AG04450 (cell line): ENCODE measurements at regions not wholly inside any gene's neighbourhood (a gene's known extent, or its start where the extent isn't known, plus 50 kb on each side); places are given as distances from the start of the nearest gene placed in this dataset.

Experiments
- CTCF ChIA-PET: fragments of 300-600, 350-600 bp; formaldehyde crosslinking; extraction: SDS; loops from one replicate; lab custom pipeline; 2022; ENCODE audit warnings: antibody characterized with exemption, inconsistent platforms; lab: Charles Lee
- POLR2A ChIA-PET: fragments of 350-600 bp; formaldehyde crosslinking; extraction: SDS; loops from one replicate; lab custom pipeline; 2021; ENCODE audit warnings: antibody characterized with exemption, inconsistent platforms; lab: Yijun Ruan, JAX
- DNase-seq: peaks from one replicate; pipeline ENCODE4 v3.0.0-alpha.2; 2011; ENCODE audit warnings: low read depth, low spot score
- H3K27ac ChIP-seq: one replicate; pipeline ENCODE4 v1.5.1; 2012; ENCODE audit warnings: low read depth, low read length, control low read depth
- H3K27me3 ChIP-seq: one replicate; pipeline ENCODE4 v1.6.0; 2012; ENCODE audit warnings: low read length; ENCODE audit not compliant: control insufficient read depth, insufficient read depth
- H3K4me3 ChIP-seq: 2 replicates; pipeline ENCODE4 v1.5.1; 2011; ENCODE audit warnings: mild to moderate bottlenecking, low read depth, low read length, control low read depth
- H3K9me3 ChIP-seq: 2 replicates; pipeline ENCODE4 v1.5.1; 2012; ENCODE audit warnings: low read length; ENCODE audit not compliant: control insufficient read depth, insufficient read depth
- TF ChIP-seq, protein P1 (sequence below): IDR thresholded peaks from 2 replicates; pipeline ENCODE4 v1.5.1; 2011; ENCODE audit warnings: low read depth, low read length, control low read depth, inconsistent platforms

DNA sequence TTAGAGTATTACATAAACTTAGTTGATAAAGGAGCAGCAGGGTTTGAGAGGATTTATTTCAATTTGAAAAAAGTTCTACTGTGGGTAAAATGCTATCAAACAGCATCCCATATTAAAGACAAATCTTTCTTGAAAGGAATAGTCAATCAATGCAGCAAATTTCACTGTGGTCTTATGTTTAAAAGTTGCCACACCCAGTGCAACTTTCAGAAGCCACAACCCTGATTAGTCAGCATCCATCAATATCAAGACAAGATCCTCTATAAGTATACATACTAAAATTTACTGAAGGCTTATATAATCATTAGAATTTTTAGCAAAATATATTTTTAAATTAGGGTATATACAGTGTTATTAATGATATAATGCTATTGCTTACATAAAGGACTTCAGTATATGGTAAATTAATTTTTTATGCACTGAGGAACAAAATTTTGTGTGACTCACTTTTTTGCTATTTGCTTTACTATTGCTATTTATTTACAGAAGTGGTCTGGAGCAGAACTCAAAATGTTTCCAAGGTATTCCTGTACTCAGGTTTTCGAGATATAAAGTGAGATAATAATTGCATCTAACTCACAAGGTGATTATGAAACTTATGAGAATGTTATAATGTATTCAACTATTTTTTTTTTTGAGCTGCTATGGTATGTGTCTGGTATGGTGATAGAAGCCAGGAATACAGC lies 1127.6 kb downstream of the ADGRL3 start:
- Histone ChIP-seq H3K27ac (no peak overlapping the region), H3K4me3 (no peak overlapping the region), H3K9me3 (peaks cover 7% of the 10 kb centered on the region), H3K27me3 (no peaks in the 10 kb centered on the region)
- CTCF ChIA-PET: no interaction called here
- TF ChIP-seq, protein P1, sequence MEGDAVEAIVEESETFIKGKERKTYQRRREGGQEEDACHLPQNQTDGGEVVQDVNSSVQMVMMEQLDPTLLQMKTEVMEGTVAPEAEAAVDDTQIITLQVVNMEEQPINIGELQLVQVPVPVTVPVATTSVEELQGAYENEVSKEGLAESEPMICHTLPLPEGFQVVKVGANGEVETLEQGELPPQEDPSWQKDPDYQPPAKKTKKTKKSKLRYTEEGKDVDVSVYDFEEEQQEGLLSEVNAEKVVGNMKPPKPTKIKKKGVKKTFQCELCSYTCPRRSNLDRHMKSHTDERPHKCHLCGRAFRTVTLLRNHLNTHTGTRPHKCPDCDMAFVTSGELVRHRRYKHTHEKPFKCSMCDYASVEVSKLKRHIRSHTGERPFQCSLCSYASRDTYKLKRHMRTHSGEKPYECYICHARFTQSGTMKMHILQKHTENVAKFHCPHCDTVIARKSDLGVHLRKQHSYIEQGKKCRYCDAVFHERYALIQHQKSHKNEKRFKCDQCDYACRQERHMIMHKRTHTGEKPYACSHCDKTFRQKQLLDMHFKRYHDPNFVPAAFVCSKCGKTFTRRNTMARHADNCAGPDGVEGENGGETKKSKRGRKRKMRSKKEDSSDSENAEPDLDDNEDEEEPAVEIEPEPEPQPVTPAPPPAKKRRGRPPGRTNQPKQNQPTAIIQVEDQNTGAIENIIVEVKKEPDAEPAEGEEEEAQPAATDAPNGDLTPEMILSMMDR: no peak
- POLR2A ChIA-PET: no interaction called here
- no peak for DNase-seq

DNA sequence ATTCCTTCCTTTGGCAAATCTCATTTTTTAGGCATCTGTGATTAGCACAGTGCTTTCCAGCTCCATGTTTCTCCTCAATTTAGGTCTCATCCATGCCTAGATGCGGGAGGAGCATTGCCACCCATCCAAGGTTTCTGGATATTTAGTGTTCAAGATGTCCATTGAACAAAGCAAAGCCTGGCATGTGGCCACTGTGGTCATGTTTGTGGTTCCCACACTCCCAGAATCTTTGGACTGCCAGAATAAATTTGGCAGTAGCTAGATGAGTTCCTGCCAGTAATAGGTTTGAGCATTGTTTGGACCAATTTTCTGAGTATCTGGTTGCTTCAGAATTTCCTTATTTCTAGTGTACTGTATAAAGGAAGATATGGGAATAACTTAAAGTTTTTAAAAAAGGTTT lies 1124.1 kb downstream of the ADGRL3 start:
- no peak overlapping the region for H3K27ac ChIP-seq
- DNase-seq: no peak
- H3K9me3 ChIP-seq: peaks cover 2% of the 10 kb centered on the region
- CTCF ChIA-PET: no interaction called here
- POLR2A ChIA-PET: no interaction called here
- H3K27me3 ChIP-seq: no peaks in the 10 kb centered on the region
- H3K4me3 ChIP-seq: no peak overlapping the region
- TF ChIP-seq, protein P1: no peak

DNA sequence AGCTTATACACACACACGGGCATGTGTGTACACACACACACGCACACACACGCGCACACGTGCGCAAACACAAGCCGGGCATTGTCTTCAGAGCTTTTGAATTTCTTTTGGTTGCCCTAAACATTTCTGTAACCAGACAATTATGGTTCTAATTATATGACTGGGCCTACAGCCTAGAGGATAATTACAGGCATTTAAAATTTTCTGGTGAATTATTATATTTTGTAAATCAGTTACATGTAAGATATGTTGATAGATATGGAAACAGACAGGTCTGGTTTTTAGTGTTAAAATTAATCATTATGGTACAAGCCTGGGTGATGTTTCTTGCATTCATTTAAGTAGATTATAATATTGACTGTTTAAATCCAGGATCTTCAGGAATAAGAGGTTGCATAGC lies 1120.5 kb downstream of the ADGRL3 start:
- Histone ChIP-seq H3K27ac (no peak overlapping the region), H3K9me3 (peaks cover 5% of the 10 kb centered on the region), H3K27me3 (no peaks in the 10 kb centered on the region), H3K4me3 (no peak overlapping the region)
- no peak for DNase-seq
- CTCF ChIA-PET: no interaction called here
- POLR2A ChIA-PET: no interaction called here
- TF ChIP-seq, protein P1: no peak

DNA sequence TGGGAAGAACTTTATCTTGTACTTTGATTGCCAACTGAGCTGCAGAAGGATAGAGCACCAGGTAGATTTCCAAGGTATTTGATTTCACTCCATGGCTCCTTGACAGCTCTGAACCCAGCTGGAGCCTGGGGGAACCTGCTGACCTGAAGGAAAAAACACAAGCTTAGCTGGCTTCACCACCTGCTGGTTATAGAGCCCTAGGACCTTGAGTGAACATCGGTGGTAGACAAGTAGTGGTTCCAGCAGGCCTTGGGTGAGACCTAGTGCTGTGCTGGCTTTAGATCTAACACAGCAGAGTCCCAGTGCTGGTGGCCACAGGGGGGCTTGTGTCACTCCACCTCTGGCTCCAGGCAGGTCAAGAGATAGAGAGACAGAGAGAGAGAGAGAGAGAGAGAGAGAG lies 1102.6 kb downstream of the ADGRL3 start:
- no peaks in the 10 kb centered on the region for H3K27me3 ChIP-seq
- peaks cover 12% of the 10 kb centered on the region for H3K9me3 ChIP-seq
- no peak for DNase-seq
- H3K27ac ChIP-seq: no peak overlapping the region
- H3K4me3 ChIP-seq: no peak overlapping the region
- ChIA-PET CTCF (no interaction called here), POLR2A (no interaction called here)
- TF ChIP-seq, protein P1: no peak

DNA sequence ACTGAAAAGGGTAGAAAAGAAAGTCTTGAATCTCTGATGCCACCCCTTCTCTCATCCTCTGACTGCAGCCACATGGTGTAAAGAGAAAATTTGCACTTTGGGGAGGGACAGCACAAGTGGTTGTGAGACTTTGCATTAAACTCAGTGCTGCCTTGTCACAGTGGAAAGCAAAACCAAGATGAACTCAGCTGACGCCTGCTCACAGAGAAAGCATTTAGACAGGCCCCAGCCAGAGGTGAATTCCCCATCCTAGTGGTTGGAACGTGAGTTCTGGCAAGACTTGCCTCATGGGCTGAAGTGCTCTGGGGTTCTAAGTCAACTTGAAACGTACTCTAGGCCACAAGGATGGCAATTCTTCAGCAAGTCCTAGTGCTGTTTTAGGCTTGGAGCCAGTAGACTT lies 1101.4 kb downstream of the ADGRL3 start:
- TF ChIP-seq, protein P1: no peak
- H3K9me3 ChIP-seq: peaks cover 12% of the 10 kb centered on the region
- DNase-seq: no peak
- no peak overlapping the region for H3K4me3 ChIP-seq
- no peak overlapping the region for H3K27ac ChIP-seq
- no peaks in the 10 kb centered on the region for H3K27me3 ChIP-seq
- ChIA-PET CTCF (no interaction called here), POLR2A (no interaction called here)
